LoVo (cell line): ENCODE measurements at regions not wholly inside any gene's neighbourhood (a gene's known extent, or its start where the extent isn't known, plus 50 kb on each side); places are given as distances from the start of the nearest gene placed in this dataset.

Source experiments
- DNase-seq: peaks from one replicate; pipeline ENCODE4 v3.0.0-alpha.2; 2016; ENCODE audit warnings: low spot score

- DNase-seq = no peak
Observed at GRCh38 chr6:84416043-84416657, 188.7 kb upstream of the CEP162 start.

- no peak for DNase-seq
Observed at GRCh38 chr6:84415517-84415916, 188.1 kb upstream of the CEP162 start.

- DNase-seq = no peak
Observed at GRCh38 chr6:84415068-84415467, 187.6 kb upstream of the CEP162 start.

GRCh38 chr6:84414531-84414930 lies 187.1 kb upstream of the CEP162 start:
- no peak for DNase-seq

- no peak for DNase-seq
Observed at GRCh38 chr6:84411060-84411629, 183.7 kb upstream of the CEP162 start.

GRCh38 chr6:84409911-84410310 lies 182.5 kb upstream of the CEP162 start:
- DNase-seq = no peak

- DNase-seq = no peak
Observed at GRCh38 chr6:84408028-84408427, 180.6 kb upstream of the CEP162 start.

- DNase-seq = no peak
Observed at GRCh38 chr6:84403545-84403944, 176.1 kb upstream of the CEP162 start.

GRCh38 chr6:84399003-84399402 lies 171.6 kb upstream of the CEP162 start:
- DNase-seq = no peak

- DNase-seq = no peak
Observed at GRCh38 chr6:84392261-84392660, 164.8 kb upstream of the CEP162 start.

- DNase-seq = no peak
Observed at GRCh38 chr6:84390851-84391250, 163.4 kb upstream of the CEP162 start.

- DNase-seq = no peak
Observed at GRCh38 chr6:84390334-84390733, 162.9 kb upstream of the CEP162 start.

GRCh38 chr6:84379142-84379541 lies 151.7 kb upstream of the CEP162 start:
- no peak for DNase-seq

GRCh38 chr6:84372290-84372689 lies 144.8 kb upstream of the CEP162 start:
- DNase-seq = no peak

- no peak for DNase-seq
Observed at GRCh38 chr6:84371681-84372080, 144.2 kb upstream of the CEP162 start.

GRCh38 chr6:84362193-84362821 lies 134.9 kb upstream of the CEP162 start:
- no peak for DNase-seq

- no peak for DNase-seq
Observed at GRCh38 chr6:84361372-84362192, 134.1 kb upstream of the CEP162 start.

- no peak for DNase-seq
Observed at GRCh38 chr6:84360039-84360438, 132.6 kb upstream of the CEP162 start.

- DNase-seq = no peak
Observed at GRCh38 chr6:84358581-84358980, 131.1 kb upstream of the CEP162 start.

GRCh38 chr6:84357631-84358030 lies 130.2 kb upstream of the CEP162 start:
- DNase-seq = no peak

GRCh38 chr6:84356907-84357306 lies 129.5 kb upstream of the CEP162 start:
- DNase-seq = no peak

- no peak for DNase-seq
Observed at GRCh38 chr6:84353459-84354423, 126.3 kb upstream of the CEP162 start.
